ENCODE measurements at regions not wholly inside any gene's neighbourhood (a gene's known extent, or its start where the extent isn't known, plus 50 kb on each side); places are given as distances from the start of the nearest gene placed in this dataset.

DNA sequence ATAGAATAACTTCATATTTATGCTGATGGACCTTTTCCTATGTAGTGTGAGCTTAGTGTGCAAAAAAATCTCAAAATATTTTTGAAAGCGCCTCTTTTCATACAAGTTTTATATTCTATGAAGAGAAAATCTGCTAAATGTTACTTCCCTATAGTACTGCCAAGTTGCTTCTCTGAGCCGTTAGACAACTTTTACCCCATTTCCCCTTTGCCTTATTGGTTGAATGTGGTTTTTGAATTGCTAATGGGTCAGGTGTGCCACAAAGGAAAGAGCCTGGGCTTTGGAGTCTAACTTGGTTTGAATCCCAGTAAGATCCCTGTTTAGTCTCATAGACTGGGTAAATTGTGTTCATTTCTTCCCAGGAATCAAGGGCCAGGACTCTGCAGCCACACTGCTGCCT, 261.5 kb downstream of the SNX10 start:
- CTCF ChIA-PET, result no interaction called here
- peaks cover 14 to 22% of the 10 kb centered on the region in 2 experiments for H3K4me1 ChIP-seq (ENCODE audit: control insufficient read depth in 1 of 2, insufficient read depth in 2 of 2, low read length in 2 of 2)
- H3K9me3 ChIP-seq (ENCODE audit: control insufficient read depth in 1 of 2, insufficient read depth in 1 of 2, low read depth in 1 of 2, low read length in 2 of 2), result no peaks in the 10 kb centered on the region
- no peak overlapping the region for H3K9ac ChIP-seq (ENCODE audit: low read length)
- no peaks in the 10 kb centered on the region for H3K36me3 ChIP-seq (ENCODE audit: control insufficient read depth in 1 of 2, insufficient read depth in 2 of 2, low read length in 2 of 2)
- POLR2A ChIA-PET, result no interaction called here
- H4K20me1 ChIP-seq (ENCODE audit: insufficient read depth), result no peaks in the 10 kb centered on the region
- TF ChIP-seq JUND (IDR thresholded peaks at IDR 0.05), result no peak
- no peak for TF ChIP-seq EZH2 (IDR thresholded peaks at IDR 0.05)
- no peak for TF ChIP-seq RAD21 (IDR thresholded peaks at IDR 0.05; ENCODE audit: low read depth)
- TF ChIP-seq EGR1 (IDR thresholded peaks at IDR 0.05; ENCODE audit: low read depth), result no peak
- TF ChIP-seq, protein P1, sequence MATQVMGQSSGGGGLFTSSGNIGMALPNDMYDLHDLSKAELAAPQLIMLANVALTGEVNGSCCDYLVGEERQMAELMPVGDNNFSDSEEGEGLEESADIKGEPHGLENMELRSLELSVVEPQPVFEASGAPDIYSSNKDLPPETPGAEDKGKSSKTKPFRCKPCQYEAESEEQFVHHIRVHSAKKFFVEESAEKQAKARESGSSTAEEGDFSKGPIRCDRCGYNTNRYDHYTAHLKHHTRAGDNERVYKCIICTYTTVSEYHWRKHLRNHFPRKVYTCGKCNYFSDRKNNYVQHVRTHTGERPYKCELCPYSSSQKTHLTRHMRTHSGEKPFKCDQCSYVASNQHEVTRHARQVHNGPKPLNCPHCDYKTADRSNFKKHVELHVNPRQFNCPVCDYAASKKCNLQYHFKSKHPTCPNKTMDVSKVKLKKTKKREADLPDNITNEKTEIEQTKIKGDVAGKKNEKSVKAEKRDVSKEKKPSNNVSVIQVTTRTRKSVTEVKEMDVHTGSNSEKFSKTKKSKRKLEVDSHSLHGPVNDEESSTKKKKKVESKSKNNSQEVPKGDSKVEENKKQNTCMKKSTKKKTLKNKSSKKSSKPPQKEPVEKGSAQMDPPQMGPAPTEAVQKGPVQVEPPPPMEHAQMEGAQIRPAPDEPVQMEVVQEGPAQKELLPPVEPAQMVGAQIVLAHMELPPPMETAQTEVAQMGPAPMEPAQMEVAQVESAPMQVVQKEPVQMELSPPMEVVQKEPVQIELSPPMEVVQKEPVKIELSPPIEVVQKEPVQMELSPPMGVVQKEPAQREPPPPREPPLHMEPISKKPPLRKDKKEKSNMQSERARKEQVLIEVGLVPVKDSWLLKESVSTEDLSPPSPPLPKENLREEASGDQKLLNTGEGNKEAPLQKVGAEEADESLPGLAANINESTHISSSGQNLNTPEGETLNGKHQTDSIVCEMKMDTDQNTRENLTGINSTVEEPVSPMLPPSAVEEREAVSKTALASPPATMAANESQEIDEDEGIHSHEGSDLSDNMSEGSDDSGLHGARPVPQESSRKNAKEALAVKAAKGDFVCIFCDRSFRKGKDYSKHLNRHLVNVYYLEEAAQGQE (IDR thresholded peaks at IDR 0.05; ENCODE audit: low read depth), result no peak
- no peak for TF ChIP-seq CEBPB (IDR thresholded peaks at IDR 0.05; ENCODE audit: low read depth)
- TF ChIP-seq, protein P2, sequence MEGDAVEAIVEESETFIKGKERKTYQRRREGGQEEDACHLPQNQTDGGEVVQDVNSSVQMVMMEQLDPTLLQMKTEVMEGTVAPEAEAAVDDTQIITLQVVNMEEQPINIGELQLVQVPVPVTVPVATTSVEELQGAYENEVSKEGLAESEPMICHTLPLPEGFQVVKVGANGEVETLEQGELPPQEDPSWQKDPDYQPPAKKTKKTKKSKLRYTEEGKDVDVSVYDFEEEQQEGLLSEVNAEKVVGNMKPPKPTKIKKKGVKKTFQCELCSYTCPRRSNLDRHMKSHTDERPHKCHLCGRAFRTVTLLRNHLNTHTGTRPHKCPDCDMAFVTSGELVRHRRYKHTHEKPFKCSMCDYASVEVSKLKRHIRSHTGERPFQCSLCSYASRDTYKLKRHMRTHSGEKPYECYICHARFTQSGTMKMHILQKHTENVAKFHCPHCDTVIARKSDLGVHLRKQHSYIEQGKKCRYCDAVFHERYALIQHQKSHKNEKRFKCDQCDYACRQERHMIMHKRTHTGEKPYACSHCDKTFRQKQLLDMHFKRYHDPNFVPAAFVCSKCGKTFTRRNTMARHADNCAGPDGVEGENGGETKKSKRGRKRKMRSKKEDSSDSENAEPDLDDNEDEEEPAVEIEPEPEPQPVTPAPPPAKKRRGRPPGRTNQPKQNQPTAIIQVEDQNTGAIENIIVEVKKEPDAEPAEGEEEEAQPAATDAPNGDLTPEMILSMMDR (IDR thresholded peaks at IDR 0.05 in 2 of 3, conservative IDR thresholded peaks at IDR 0.05 in 1 of 3; ENCODE audit: borderline replicate concordance in 1 of 3, insufficient read depth in 1 of 3, low read depth in 2 of 3, low read length in 2 of 3), result no peak
- TF ChIP-seq POLR2A (IDR thresholded peaks at IDR 0.05; ENCODE audit: borderline replicate concordance, extremely low read depth, insufficient read depth, insufficient read length), result no peak
- no peak for TF ChIP-seq CBX3 (IDR thresholded peaks at IDR 0.05; ENCODE audit: low read depth)
- TF ChIP-seq SIN3A (IDR thresholded peaks at IDR 0.05; ENCODE audit: low read depth), result no peak
- no peak for TF ChIP-seq YY1 (IDR thresholded peaks at IDR 0.05; ENCODE audit: extremely low read depth, insufficient replicate concordance, low read depth, low read length)
- TF ChIP-seq SP1 (IDR thresholded peaks at IDR 0.05; ENCODE audit: low read depth), result no peak
- no peak for TF ChIP-seq POLR2AphosphoS5 (IDR thresholded peaks at IDR 0.05; ENCODE audit: low read depth, low read length)
- no peak for TF ChIP-seq EZH2phosphoT487 (IDR thresholded peaks at IDR 0.05; ENCODE audit: borderline replicate concordance)
- TF ChIP-seq SRF (IDR thresholded peaks at IDR 0.05; ENCODE audit: low read depth), result no peak
- TF ChIP-seq ZNF274 (IDR thresholded peaks at IDR 0.05; ENCODE audit: low read depth, low read length), result no peak
- no TSS peak for BruUV-seq (replicated peaks)
- no peaks in the 10 kb centered on the region; the same call in 1 of the 2 replicates for H3K27me3 ChIP-seq (ENCODE audit: insufficient read depth, low read length)
- no peak overlapping the region for H3K27ac ChIP-seq (ENCODE audit: low read depth, low read length)
- no peak overlapping the region for H3K4me3 ChIP-seq (replicated peaks in 1 of 2; ENCODE audit: low read depth in 1 of 2, low read length in 2 of 2)
- no peak overlapping the region for H2AFZ ChIP-seq (ENCODE audit: low read depth, low read length, poor library complexity, severe bottlenecking)
- intact Hi-C loops (cut with micrococcal nuclease), result no loop called here
- no peaks in the 10 kb centered on the region for H3K9me2 ChIP-seq (ENCODE audit: insufficient read depth)
- DNase-seq (ENCODE audit: low read depth, low spot score) (no peak), ATAC-seq (no peak)
- RAD21 ChIA-PET (ENCODE audit: low non-redundant PET in 1 of 2, low total read pairs in 2 of 2, uncharacterized antibody in 2 of 2, unreplicated experiment in 2 of 2), result no interaction called here
- no peak overlapping the region for H3K4me2 ChIP-seq (ENCODE audit: low read length)
- H3K79me2 ChIP-seq (ENCODE audit: insufficient read depth, low read length), result no peaks in the 10 kb centered on the region
